Progenitor cell of endocrine pancreas (in vitro differentiated cells): ENCODE measurements at regions not wholly inside any gene's neighbourhood (a gene's known extent, or its start where the extent isn't known, plus 50 kb on each side); places are given as distances from the start of the nearest gene placed in this dataset.
"Not testable (repeated sequence)": the region's sequence is repeated elsewhere in the genome, so short reads cannot be mapped to it uniquely, and the experiment has no call there.

Source experiments
- DNase-seq: peaks from one replicate; pipeline ENCODE4 v3.0.0; 2021; ENCODE audit warnings: low spot score; ENCODE audit not compliant: unreplicated experiment
- H3K27ac Mint-ChIP-seq: 2 replicates; pipeline ENCODE4 v1.8.0; 2021; ENCODE audit warnings: mild to moderate bottlenecking, moderate library complexity, mixed read lengths
- H3K27me3 Mint-ChIP-seq: 2 replicates; pipeline ENCODE4 v1.8.0; 2021; ENCODE audit warnings: mixed read lengths
- H3K36me3 Mint-ChIP-seq: 2 replicates; pipeline ENCODE4 v1.8.0; 2022; ENCODE audit warnings: mixed read lengths; ENCODE audit not compliant: insufficient read depth
- H3K4me1 Mint-ChIP-seq: 2 replicates; pipeline ENCODE4 v1.8.0; 2021; ENCODE audit warnings: low read depth, mixed read lengths
- H3K4me3 Mint-ChIP-seq: 2 replicates; pipeline ENCODE4 v1.8.0; 2021; ENCODE audit warnings: low read depth, mild to moderate bottlenecking, moderate library complexity, mixed read lengths
- H3K9me3 Mint-ChIP-seq: 2 replicates; pipeline ENCODE4 v1.8.0; 2021; ENCODE audit warnings: low read depth, mixed read lengths
- TF ChIP-seq, protein P1 (sequence below): fragments of 200-600 bp; sonication (generic); IDR thresholded peaks from one replicate; pipeline ENCODE4 v1.5.0; 2021; ENCODE audit warnings: antibody characterized with exemption, mild to moderate bottlenecking; ENCODE audit not compliant: unreplicated experiment

DNA sequence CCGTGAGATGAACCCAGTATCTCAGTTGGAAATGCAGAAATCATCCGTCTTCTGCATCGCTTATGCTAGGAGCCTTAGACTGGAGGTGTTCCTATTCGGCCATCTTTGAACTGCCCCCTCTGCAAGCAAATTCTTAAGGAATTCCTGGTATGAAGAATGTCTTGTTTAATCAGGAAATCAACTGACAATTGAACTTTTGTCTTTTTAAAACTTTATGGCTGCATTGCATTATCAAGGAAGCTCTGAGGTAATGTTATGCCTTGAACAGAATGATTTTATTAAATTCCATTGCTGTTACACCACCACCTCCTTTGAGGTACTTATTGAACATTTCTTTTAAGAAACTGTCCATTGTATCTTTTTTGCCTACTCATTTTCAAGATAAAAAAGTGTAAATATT, 1915.7 kb upstream of the CDH9 start:
- Mint-ChIP-seq H3K27ac (no peak overlapping the region), H3K27me3 (no peaks in the 10 kb centered on the region), H3K36me3 (no peaks in the 10 kb centered on the region), H3K4me3 (no peak overlapping the region), H3K9me3 (peaks cover 3% of the 10 kb centered on the region), H3K4me1 (no peaks in the 10 kb centered on the region)
- TF ChIP-seq, protein P1, sequence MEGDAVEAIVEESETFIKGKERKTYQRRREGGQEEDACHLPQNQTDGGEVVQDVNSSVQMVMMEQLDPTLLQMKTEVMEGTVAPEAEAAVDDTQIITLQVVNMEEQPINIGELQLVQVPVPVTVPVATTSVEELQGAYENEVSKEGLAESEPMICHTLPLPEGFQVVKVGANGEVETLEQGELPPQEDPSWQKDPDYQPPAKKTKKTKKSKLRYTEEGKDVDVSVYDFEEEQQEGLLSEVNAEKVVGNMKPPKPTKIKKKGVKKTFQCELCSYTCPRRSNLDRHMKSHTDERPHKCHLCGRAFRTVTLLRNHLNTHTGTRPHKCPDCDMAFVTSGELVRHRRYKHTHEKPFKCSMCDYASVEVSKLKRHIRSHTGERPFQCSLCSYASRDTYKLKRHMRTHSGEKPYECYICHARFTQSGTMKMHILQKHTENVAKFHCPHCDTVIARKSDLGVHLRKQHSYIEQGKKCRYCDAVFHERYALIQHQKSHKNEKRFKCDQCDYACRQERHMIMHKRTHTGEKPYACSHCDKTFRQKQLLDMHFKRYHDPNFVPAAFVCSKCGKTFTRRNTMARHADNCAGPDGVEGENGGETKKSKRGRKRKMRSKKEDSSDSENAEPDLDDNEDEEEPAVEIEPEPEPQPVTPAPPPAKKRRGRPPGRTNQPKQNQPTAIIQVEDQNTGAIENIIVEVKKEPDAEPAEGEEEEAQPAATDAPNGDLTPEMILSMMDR, result no peak
- DNase-seq, result no peak

DNA sequence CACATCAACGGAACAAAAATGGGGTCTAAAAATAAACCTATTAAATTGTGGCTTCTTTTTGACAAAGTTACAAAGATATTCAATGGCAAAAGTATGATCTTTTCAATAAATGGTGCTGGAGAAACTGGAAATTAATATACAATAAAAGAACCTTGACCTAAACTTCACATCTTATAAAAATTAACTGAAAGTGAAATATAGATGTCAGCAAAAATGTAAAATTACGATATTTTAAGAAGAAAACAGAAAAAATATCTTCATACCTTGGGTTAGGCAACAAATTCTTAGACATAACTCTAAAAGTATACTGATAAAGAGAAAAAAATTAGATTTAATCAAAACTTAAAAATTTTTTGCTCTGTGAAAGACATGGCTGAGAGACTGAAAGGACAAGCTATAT, 1909.5 kb upstream of the CDH9 start:
- TF ChIP-seq, protein P1, result no peak
- DNase-seq, result no peak
- Mint-ChIP-seq H3K4me3 (no peak overlapping the region), H3K27me3 (no peaks in the 10 kb centered on the region), H3K4me1 (peaks cover 1% of the 10 kb centered on the region), H3K36me3 (no peaks in the 10 kb centered on the region), H3K9me3 (peaks cover 3% of the 10 kb centered on the region), H3K27ac (no peak overlapping the region)

DNA sequence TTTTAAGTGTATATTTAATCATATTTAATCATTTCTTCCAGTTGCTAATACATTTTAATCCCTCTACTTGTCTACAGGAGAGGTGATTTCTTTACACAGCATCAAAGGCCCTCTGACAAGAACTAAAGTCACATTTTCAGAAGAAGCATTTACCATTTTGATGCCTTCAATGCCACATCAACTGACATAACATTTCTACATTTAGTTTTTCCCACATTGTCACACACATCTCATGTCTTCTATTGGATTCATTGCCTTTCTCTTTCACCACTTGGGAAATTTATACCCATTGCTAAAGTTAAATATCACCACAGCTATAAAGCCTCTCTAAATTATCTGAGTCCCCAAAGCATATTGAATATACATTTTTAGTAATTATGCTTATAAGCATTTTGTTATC, 1907.5 kb upstream of the CDH9 start:
- TF ChIP-seq, protein P1, result no peak
- Mint-ChIP-seq H3K4me3 (no peak overlapping the region), H3K27ac (no peak overlapping the region), H3K27me3 (no peaks in the 10 kb centered on the region), H3K36me3 (no peaks in the 10 kb centered on the region), H3K4me1 (peaks cover 1% of the 10 kb centered on the region), H3K9me3 (no peaks in the 10 kb centered on the region)
- DNase-seq, result no peak

DNA sequence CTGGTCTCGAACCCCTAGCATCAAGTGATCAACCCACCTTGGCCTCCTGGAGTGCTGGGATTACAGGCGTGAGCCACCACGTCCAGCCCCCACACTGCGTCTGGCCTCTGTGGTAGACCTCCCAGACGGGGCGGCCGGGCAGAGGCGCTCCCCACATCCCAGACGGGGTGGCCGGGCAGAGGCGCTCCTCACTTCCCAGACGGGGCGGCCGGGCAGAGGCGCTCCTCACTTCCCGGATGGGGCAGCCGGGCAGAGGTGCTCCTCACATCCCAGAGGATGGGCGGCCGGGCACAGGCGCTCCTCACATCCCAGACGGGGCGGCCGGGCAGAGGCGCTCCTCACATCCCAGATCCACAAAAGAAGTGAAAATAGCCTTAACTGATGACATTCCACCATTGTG, 1891.0 kb upstream of the CDH9 start:
- not testable (repeated sequence) for H3K36me3 Mint-ChIP-seq, H3K27ac Mint-ChIP-seq, DNase-seq, H3K4me3 Mint-ChIP-seq, H3K27me3 Mint-ChIP-seq, H3K4me1 Mint-ChIP-seq
- peaks cover 14% of the 10 kb centered on the region for H3K9me3 Mint-ChIP-seq

DNA sequence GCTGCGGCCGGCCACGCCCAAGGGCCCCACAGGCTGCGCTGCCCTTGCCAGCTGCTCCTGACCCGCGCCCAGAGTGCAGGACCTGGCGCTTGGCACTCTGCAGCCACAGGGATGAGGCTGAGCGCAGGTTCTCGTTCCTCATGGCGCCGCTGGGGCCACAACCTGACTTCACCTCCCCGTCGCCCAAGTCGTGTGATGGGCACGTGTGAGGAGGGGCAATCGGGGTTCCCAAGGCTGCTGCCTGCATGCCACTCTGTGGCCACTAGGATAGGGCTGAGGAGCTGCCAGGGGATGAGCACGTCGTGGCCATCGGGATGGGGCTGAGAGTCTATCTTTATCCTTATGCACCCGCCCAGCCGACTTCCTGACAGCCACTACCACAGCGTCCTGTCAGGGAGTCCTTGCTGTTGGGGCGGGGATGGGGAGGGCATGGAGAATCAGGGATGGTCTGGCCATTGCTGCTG, 1890.0 kb upstream of the CDH9 start:
- not testable (repeated sequence) for H3K27me3 Mint-ChIP-seq, H3K27ac Mint-ChIP-seq, H3K4me3 Mint-ChIP-seq, DNase-seq, H3K4me1 Mint-ChIP-seq, H3K36me3 Mint-ChIP-seq
- peaks cover 14% of the 10 kb centered on the region for H3K9me3 Mint-ChIP-seq

DNA sequence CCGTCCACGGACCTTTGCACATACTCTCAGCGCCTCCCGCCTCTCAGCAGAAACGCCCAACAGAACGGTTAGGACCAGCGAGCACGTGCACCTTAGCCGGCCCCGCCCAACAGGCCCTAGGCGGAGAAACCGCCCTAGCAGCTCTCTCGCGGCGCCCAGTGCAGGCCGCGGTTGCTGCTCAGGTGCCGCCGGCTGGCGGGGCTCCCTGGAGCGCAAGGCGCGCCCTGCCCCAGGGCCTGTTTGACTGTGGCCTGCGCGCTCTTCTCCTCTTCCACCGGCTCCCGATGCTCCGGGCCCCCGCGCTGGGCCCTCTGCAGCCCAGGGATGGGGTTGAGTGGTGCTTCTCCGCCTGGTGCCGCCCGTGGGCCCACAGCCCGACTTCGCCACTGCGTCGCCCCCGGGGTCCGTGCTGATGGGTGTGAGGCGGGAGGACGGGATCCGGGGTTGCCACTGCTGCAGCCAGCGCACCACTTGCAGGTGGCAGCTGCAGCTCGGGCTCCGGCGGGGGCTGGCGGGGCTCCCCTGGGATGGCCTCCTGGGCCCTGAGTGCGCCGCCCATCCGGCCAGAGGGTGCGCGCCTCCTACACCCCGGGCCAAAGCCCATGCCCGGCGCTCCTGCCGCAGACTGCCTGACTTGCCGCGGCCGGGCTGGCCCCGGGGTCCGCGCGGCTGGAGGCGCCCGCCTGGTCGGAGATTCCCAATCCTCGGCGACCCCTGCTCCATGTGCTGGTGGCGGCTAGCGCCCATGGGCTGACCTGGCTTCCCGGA, 1889.4 kb upstream of the CDH9 start:
- Mint-ChIP-seq H3K36me3 (peaks cover 4% of the 10 kb centered on the region), H3K27me3 (no peaks in the 10 kb centered on the region), H3K27ac (no peak overlapping the region), H3K9me3 (peaks cover 14% of the 10 kb centered on the region), H3K4me1 (no peaks in the 10 kb centered on the region), H3K4me3 (no peak overlapping the region)
- TF ChIP-seq, protein P1, result no peak
- DNase-seq, result no peak
